ENCODE measurements at regions not wholly inside any gene's neighbourhood (a gene's known extent, or its start where the extent isn't known, plus 50 kb on each side); places are given as distances from the start of the nearest gene placed in this dataset.
"Not testable (repeated sequence)": the region's sequence is repeated elsewhere in the genome, so short reads cannot be mapped to it uniquely, and the experiment has no call there.

- Mint-ChIP-seq H3K9me3 (peaks cover 23% of the 10 kb centered on the region), H3K27me3 (ENCODE audit: insufficient read depth) (no peaks in the 10 kb centered on the region; the same call in 1 of the 2 replicates), H3K4me1 (ENCODE audit: low read depth) (peaks cover 64% of the 10 kb centered on the region), H3K4me3 (no peak overlapping the region), H3K27ac (peak overlapping the region; percentile 87), H3K36me3 (ENCODE audit: low read depth) (peaks cover 33% of the 10 kb centered on the region)
- no peak for DNase-seq
- TF ChIP-seq CTCF (IDR thresholded peaks at IDR 0.05) = no peak
Observed at GRCh38 chr2:39989888-39990287, 210.8 kb upstream of the THUMPD2 start.

- no peak for TF ChIP-seq CTCF (IDR thresholded peaks at IDR 0.05)
Observed at GRCh38 chr2:39981883-39982311, 202.8 kb upstream of the THUMPD2 start.

GRCh38 chr2:39975476-39976020 is 196.5 kb upstream of the THUMPD2 start:
- peak overlapping the region; percentile 14; the same call in 1 of the 2 replicates for H3K4me3 Mint-ChIP-seq
- peaks cover 14% of the 10 kb centered on the region for H3K9me3 Mint-ChIP-seq
- TF ChIP-seq CTCF (IDR thresholded peaks at IDR 0.05) = no peak
- peaks cover 8% of the 10 kb centered on the region for H3K4me1 Mint-ChIP-seq (ENCODE audit: low read depth)
- H3K27ac Mint-ChIP-seq = no peak overlapping the region
- H3K36me3 Mint-ChIP-seq (ENCODE audit: low read depth) = peaks cover 10% of the 10 kb centered on the region; the same call in 1 of the 2 replicates
- no peak for DNase-seq
- H3K27me3 Mint-ChIP-seq (ENCODE audit: insufficient read depth) = no peaks in the 10 kb centered on the region

More at GRCh38 chr2:39981883-39982311, 202.8 kb upstream of the THUMPD2 start:
- peaks cover 19% of the 10 kb centered on the region for H3K9me3 Mint-ChIP-seq
- DNase-seq = no peak
- H3K4me1 Mint-ChIP-seq (ENCODE audit: low read depth) = peaks cover 12% of the 10 kb centered on the region
- no peak overlapping the region for H3K27ac Mint-ChIP-seq
- peaks cover 2% of the 10 kb centered on the region for H3K27me3 Mint-ChIP-seq (ENCODE audit: insufficient read depth)
- H3K36me3 Mint-ChIP-seq (ENCODE audit: low read depth) = peaks cover 12% of the 10 kb centered on the region
- H3K4me3 Mint-ChIP-seq = no peak overlapping the region

GRCh38 chr2:39968037-39968436 is 189.0 kb upstream of the THUMPD2 start:
- Mint-ChIP-seq H3K9me3 (peaks cover 17% of the 10 kb centered on the region), H3K27me3 (ENCODE audit: insufficient read depth) (no peaks in the 10 kb centered on the region), H3K4me3 (no peak overlapping the region), H3K27ac (no peak overlapping the region), H3K4me1 (ENCODE audit: low read depth) (no peaks in the 10 kb centered on the region), H3K36me3 (ENCODE audit: low read depth) (peaks cover 22% of the 10 kb centered on the region)
- TF ChIP-seq CTCF (IDR thresholded peaks at IDR 0.05) = no peak
- no peak for DNase-seq

- Mint-ChIP-seq H3K4me1 (ENCODE audit: low read depth) (peaks cover 13% of the 10 kb centered on the region), H3K36me3 (ENCODE audit: low read depth) (peaks cover 13% of the 10 kb centered on the region)
- H3K27me3 Mint-ChIP-seq (ENCODE audit: insufficient read depth); H3K27ac Mint-ChIP-seq; H3K4me3 Mint-ChIP-seq; H3K9me3 Mint-ChIP-seq: not testable (repeated sequence)
- peak; percentile 8 for DNase-seq
Observed at GRCh38 chr2:39960681-39961080, 181.6 kb upstream of the THUMPD2 start.

- no peaks in the 10 kb centered on the region for H3K9me3 Mint-ChIP-seq
- no peak overlapping the region for H3K27ac Mint-ChIP-seq
- no peaks in the 10 kb centered on the region for H3K27me3 Mint-ChIP-seq (ENCODE audit: insufficient read depth)
- DNase-seq = peak; percentile 35
- no peak overlapping the region for H3K4me3 Mint-ChIP-seq
- peaks cover 27% of the 10 kb centered on the region for H3K4me1 Mint-ChIP-seq (ENCODE audit: low read depth)
- no peak for TF ChIP-seq CTCF (IDR thresholded peaks at IDR 0.05)
- no peaks in the 10 kb centered on the region for H3K36me3 Mint-ChIP-seq (ENCODE audit: low read depth)
Observed at GRCh38 chr2:39954346-39954745, 175.3 kb upstream of the THUMPD2 start.
